ENCODE measurements at regions not wholly inside any gene's neighbourhood (a gene's known extent, or its start where the extent isn't known, plus 50 kb on each side); places are given as distances from the start of the nearest gene placed in this dataset.

- Histone ChIP-seq H3K27me3 (replicated peaks; ENCODE audit: control insufficient read depth, insufficient read depth, low read length) (no peaks in the 10 kb centered on the region), H3K4me1 (no peaks in the 10 kb centered on the region), H3K9me3 (peaks cover 12% of the 10 kb centered on the region), H3K4me3 (ENCODE audit: low read depth, low read length) (no peak overlapping the region), H3K36me3 (ENCODE audit: control insufficient read depth, insufficient read depth, low read length) (no peaks in the 10 kb centered on the region)
- ChIA-PET POLR2A (no interaction called here), CTCF (no interaction called here)
- Mint-ChIP-seq H3K9me3 (ENCODE audit: unreplicated experiment) (peaks cover 22% of the 10 kb centered on the region), H3K27me3 (ENCODE audit: insufficient read depth, unreplicated experiment) (peaks cover 10% of the 10 kb centered on the region), H3K27ac (ENCODE audit: unreplicated experiment) (no peak overlapping the region), H3K4me1 (ENCODE audit: low read depth, unreplicated experiment) (no peaks in the 10 kb centered on the region), H3K36me3 (ENCODE audit: insufficient read depth, unreplicated experiment) (no peaks in the 10 kb centered on the region), H3K4me3 (ENCODE audit: unreplicated experiment) (no peak overlapping the region)
- BruUV-seq (replicated peaks): no TSS peak
- intact Hi-C loops (cut with micrococcal nuclease; ENCODE audit: unreplicated experiment): no loop called here
- TF ChIP-seq CTCF (IDR thresholded peaks at IDR 0.05; ENCODE audit: insufficient read depth in 1 of 2, low read depth in 1 of 2, low read length in 1 of 2, severe bottlenecking in 1 of 2, unreplicated experiment in 1 of 2): no peak
- DNase-seq: no peak
These were observed 73.4 kb downstream of the PLXNA1 start for GRCh38 chr3:127056281-127056680.

GRCh38 chr3:127056976-127057375 lies 74.1 kb downstream of the PLXNA1 start:
- ChIA-PET CTCF (no interaction called here), POLR2A (no interaction called here)
- no peak overlapping the region for H3K4me3 Mint-ChIP-seq (ENCODE audit: unreplicated experiment)
- intact Hi-C loops (cut with micrococcal nuclease; ENCODE audit: unreplicated experiment): no loop called here
- Histone ChIP-seq H3K4me1 (no peaks in the 10 kb centered on the region), H3K9me3 (peaks cover 12% of the 10 kb centered on the region), H3K27me3 (replicated peaks; ENCODE audit: control insufficient read depth, insufficient read depth, low read length) (no peaks in the 10 kb centered on the region), H3K4me3 (ENCODE audit: low read depth, low read length) (no peak overlapping the region), H3K36me3 (ENCODE audit: control insufficient read depth, insufficient read depth, low read length) (no peaks in the 10 kb centered on the region)
- H3K36me3 Mint-ChIP-seq (ENCODE audit: insufficient read depth, unreplicated experiment): no peaks in the 10 kb centered on the region
- BruUV-seq (replicated peaks): no TSS peak
- peaks cover 12% of the 10 kb centered on the region for H3K27me3 Mint-ChIP-seq (ENCODE audit: insufficient read depth, unreplicated experiment)
- H3K27ac Mint-ChIP-seq (ENCODE audit: unreplicated experiment): no peak overlapping the region
- no peaks in the 10 kb centered on the region for H3K4me1 Mint-ChIP-seq (ENCODE audit: low read depth, unreplicated experiment)
- TF ChIP-seq CTCF (IDR thresholded peaks at IDR 0.05; ENCODE audit: insufficient read depth in 1 of 2, low read depth in 1 of 2, low read length in 1 of 2, severe bottlenecking in 1 of 2, unreplicated experiment in 1 of 2): no peak
- DNase-seq: no peak
- peaks cover 22% of the 10 kb centered on the region for H3K9me3 Mint-ChIP-seq (ENCODE audit: unreplicated experiment)

GRCh38 chr3:127059072-127059471 lies 76.2 kb downstream of the PLXNA1 start:
- no peaks in the 10 kb centered on the region for H3K4me1 ChIP-seq
- Mint-ChIP-seq H3K4me1 (ENCODE audit: low read depth, unreplicated experiment) (no peaks in the 10 kb centered on the region), H3K4me3 (ENCODE audit: unreplicated experiment) (no peak overlapping the region), H3K27ac (ENCODE audit: unreplicated experiment) (no peak overlapping the region), H3K27me3 (ENCODE audit: insufficient read depth, unreplicated experiment) (peaks cover 15% of the 10 kb centered on the region), H3K36me3 (ENCODE audit: insufficient read depth, unreplicated experiment) (no peaks in the 10 kb centered on the region), H3K9me3 (ENCODE audit: unreplicated experiment) (peaks cover 22% of the 10 kb centered on the region)
- no peaks in the 10 kb centered on the region for H3K27me3 ChIP-seq (replicated peaks; ENCODE audit: control insufficient read depth, insufficient read depth, low read length)
- no TSS peak for BruUV-seq (replicated peaks)
- intact Hi-C loops (cut with micrococcal nuclease; ENCODE audit: unreplicated experiment): no loop called here
- TF ChIP-seq CTCF (IDR thresholded peaks at IDR 0.05; ENCODE audit: insufficient read depth in 1 of 2, low read depth in 1 of 2, low read length in 1 of 2, severe bottlenecking in 1 of 2, unreplicated experiment in 1 of 2): no peak
- peaks cover 12% of the 10 kb centered on the region for H3K9me3 ChIP-seq
- H3K36me3 ChIP-seq (ENCODE audit: control insufficient read depth, insufficient read depth, low read length): no peaks in the 10 kb centered on the region
- H3K4me3 ChIP-seq (ENCODE audit: low read depth, low read length): no peak overlapping the region
- POLR2A ChIA-PET: no interaction called here
- CTCF ChIA-PET: no interaction called here
- no peak for DNase-seq
